ENCODE measurements at regions not wholly inside any gene's neighbourhood (a gene's known extent, or its start where the extent isn't known, plus 50 kb on each side); places are given as distances from the start of the nearest gene placed in this dataset.
"Not testable (repeated sequence)": the region's sequence is repeated elsewhere in the genome, so short reads cannot be mapped to it uniquely, and the experiment has no call there.

- H3K36me3 Mint-ChIP-seq (ENCODE audit: low read depth) = no peaks in the 10 kb centered on the region
- H3K4me1 Mint-ChIP-seq (ENCODE audit: low read depth) = no peaks in the 10 kb centered on the region
- H3K27me3 Mint-ChIP-seq (ENCODE audit: low read depth) = no peaks in the 10 kb centered on the region
- H3K9me3 Mint-ChIP-seq = peaks cover 3% of the 10 kb centered on the region
- H3K27ac Mint-ChIP-seq = no peak overlapping the region
- H3K4me3 Mint-ChIP-seq = no peak overlapping the region
Observed at GRCh38 chr2:228447266-228447915, 265.9 kb upstream of the SPHKAP start.

GRCh38 chr2:228446734-228447133, 265.2 kb upstream of the SPHKAP start:
- Mint-ChIP-seq H3K27ac (no peak overlapping the region), H3K36me3 (ENCODE audit: low read depth) (no peaks in the 10 kb centered on the region), H3K27me3 (ENCODE audit: low read depth) (no peaks in the 10 kb centered on the region), H3K4me3 (no peak overlapping the region), H3K4me1 (ENCODE audit: low read depth) (no peaks in the 10 kb centered on the region), H3K9me3 (peaks cover 3% of the 10 kb centered on the region)

GRCh38 chr2:228444161-228444560, 262.7 kb upstream of the SPHKAP start:
- no peaks in the 10 kb centered on the region for H3K4me1 Mint-ChIP-seq (ENCODE audit: low read depth)
- no peaks in the 10 kb centered on the region for H3K36me3 Mint-ChIP-seq (ENCODE audit: low read depth)
- H3K4me3 Mint-ChIP-seq = no peak overlapping the region
- no peaks in the 10 kb centered on the region for H3K27me3 Mint-ChIP-seq (ENCODE audit: low read depth)
- H3K27ac Mint-ChIP-seq = no peak overlapping the region
- peaks cover 5% of the 10 kb centered on the region for H3K9me3 Mint-ChIP-seq

GRCh38 chr2:228433721-228434120, 252.2 kb upstream of the SPHKAP start:
- no peaks in the 10 kb centered on the region for H3K27me3 Mint-ChIP-seq (ENCODE audit: low read depth)
- no peak overlapping the region for H3K27ac Mint-ChIP-seq
- no peaks in the 10 kb centered on the region for H3K4me1 Mint-ChIP-seq (ENCODE audit: low read depth)
- no peaks in the 10 kb centered on the region for H3K36me3 Mint-ChIP-seq (ENCODE audit: low read depth)
- H3K4me3 Mint-ChIP-seq = no peak overlapping the region
- H3K9me3 Mint-ChIP-seq = peaks cover 17% of the 10 kb centered on the region

GRCh38 chr2:228432116-228432515, 250.6 kb upstream of the SPHKAP start:
- peaks cover 24% of the 10 kb centered on the region for H3K9me3 Mint-ChIP-seq
- no peak overlapping the region for H3K27ac Mint-ChIP-seq
- H3K27me3 Mint-ChIP-seq (ENCODE audit: low read depth) = no peaks in the 10 kb centered on the region
- H3K4me3 Mint-ChIP-seq = no peak overlapping the region
- H3K4me1 Mint-ChIP-seq (ENCODE audit: low read depth) = no peaks in the 10 kb centered on the region
- H3K36me3 Mint-ChIP-seq (ENCODE audit: low read depth) = no peaks in the 10 kb centered on the region

GRCh38 chr2:228430986-228431385, 249.5 kb upstream of the SPHKAP start:
- Mint-ChIP-seq H3K4me1 (ENCODE audit: low read depth) (no peaks in the 10 kb centered on the region), H3K27me3 (ENCODE audit: low read depth) (no peaks in the 10 kb centered on the region), H3K36me3 (ENCODE audit: low read depth) (no peaks in the 10 kb centered on the region), H3K9me3 (peaks cover 25% of the 10 kb centered on the region), H3K27ac (no peak overlapping the region), H3K4me3 (no peak overlapping the region)

- Mint-ChIP-seq H3K4me3 (no peak overlapping the region), H3K9me3 (peaks cover 16% of the 10 kb centered on the region), H3K27ac (no peak overlapping the region), H3K4me1 (ENCODE audit: low read depth) (no peaks in the 10 kb centered on the region), H3K27me3 (ENCODE audit: low read depth) (no peaks in the 10 kb centered on the region), H3K36me3 (ENCODE audit: low read depth) (no peaks in the 10 kb centered on the region)
Observed at GRCh38 chr2:228426502-228427216, 245.2 kb upstream of the SPHKAP start.

GRCh38 chr2:228425411-228426060, 244.0 kb upstream of the SPHKAP start:
- not testable (repeated sequence) for H3K36me3 Mint-ChIP-seq (ENCODE audit: low read depth); H3K4me3 Mint-ChIP-seq; H3K27me3 Mint-ChIP-seq (ENCODE audit: low read depth); H3K4me1 Mint-ChIP-seq (ENCODE audit: low read depth); H3K27ac Mint-ChIP-seq; H3K9me3 Mint-ChIP-seq

- Mint-ChIP-seq H3K36me3 (ENCODE audit: low read depth) (no peaks in the 10 kb centered on the region), H3K4me1 (ENCODE audit: low read depth) (no peaks in the 10 kb centered on the region), H3K4me3 (no peak overlapping the region), H3K9me3 (peaks cover 4% of the 10 kb centered on the region), H3K27me3 (ENCODE audit: low read depth) (no peaks in the 10 kb centered on the region), H3K27ac (no peak overlapping the region)
Observed at GRCh38 chr2:228417956-228418355, 236.5 kb upstream of the SPHKAP start.

- no peak overlapping the region for H3K4me3 Mint-ChIP-seq
- H3K36me3 Mint-ChIP-seq (ENCODE audit: low read depth) = no peaks in the 10 kb centered on the region
- no peaks in the 10 kb centered on the region for H3K4me1 Mint-ChIP-seq (ENCODE audit: low read depth)
- no peak overlapping the region for H3K27ac Mint-ChIP-seq
- no peaks in the 10 kb centered on the region for H3K27me3 Mint-ChIP-seq (ENCODE audit: low read depth)
- H3K9me3 Mint-ChIP-seq = peaks cover 4% of the 10 kb centered on the region
Observed at GRCh38 chr2:228417526-228417925, 236.0 kb upstream of the SPHKAP start.

GRCh38 chr2:228410061-228410460, 228.6 kb upstream of the SPHKAP start:
- H3K4me3 Mint-ChIP-seq = no peak overlapping the region
- H3K9me3 Mint-ChIP-seq = no peaks in the 10 kb centered on the region
- H3K27ac Mint-ChIP-seq = no peak overlapping the region

GRCh38 chr2:228409493-228409892, 228.0 kb upstream of the SPHKAP start:
- no peak overlapping the region for H3K4me3 Mint-ChIP-seq
- no peaks in the 10 kb centered on the region for H3K4me1 Mint-ChIP-seq (ENCODE audit: low read depth)
- H3K9me3 Mint-ChIP-seq = no peaks in the 10 kb centered on the region
- no peaks in the 10 kb centered on the region for H3K36me3 Mint-ChIP-seq (ENCODE audit: low read depth)
- no peak overlapping the region for H3K27ac Mint-ChIP-seq
- H3K27me3 Mint-ChIP-seq (ENCODE audit: low read depth) = no peaks in the 10 kb centered on the region

More at GRCh38 chr2:228410061-228410460, 228.6 kb upstream of the SPHKAP start:
- H3K36me3 Mint-ChIP-seq (ENCODE audit: low read depth) = no peaks in the 10 kb centered on the region
- H3K4me1 Mint-ChIP-seq (ENCODE audit: low read depth) = no peaks in the 10 kb centered on the region
- no peaks in the 10 kb centered on the region for H3K27me3 Mint-ChIP-seq (ENCODE audit: low read depth)

- no peak overlapping the region for H3K4me3 Mint-ChIP-seq
- H3K27me3 Mint-ChIP-seq (ENCODE audit: low read depth) = no peaks in the 10 kb centered on the region
- no peaks in the 10 kb centered on the region for H3K4me1 Mint-ChIP-seq (ENCODE audit: low read depth)
- H3K9me3 Mint-ChIP-seq = no peaks in the 10 kb centered on the region
- no peaks in the 10 kb centered on the region for H3K36me3 Mint-ChIP-seq (ENCODE audit: low read depth)
- H3K27ac Mint-ChIP-seq = no peak overlapping the region
Observed at GRCh38 chr2:228408529-228409227, 227.2 kb upstream of the SPHKAP start.

- H3K4me3 Mint-ChIP-seq = no peak overlapping the region
- H3K36me3 Mint-ChIP-seq (ENCODE audit: low read depth) = no peaks in the 10 kb centered on the region
- H3K27ac Mint-ChIP-seq = no peak overlapping the region
- no peaks in the 10 kb centered on the region for H3K9me3 Mint-ChIP-seq
- H3K4me1 Mint-ChIP-seq (ENCODE audit: low read depth) = no peaks in the 10 kb centered on the region
- H3K27me3 Mint-ChIP-seq (ENCODE audit: low read depth) = no peaks in the 10 kb centered on the region
Observed at GRCh38 chr2:228407821-228408220, 226.3 kb upstream of the SPHKAP start.

Data from T-helper 1 cell treated with Interleukin-12 subunit alpha and Interleukin-12 subunit beta and Interleukin-4 antibody, amounts not matched to agents 30 μg/mL and 1 μg/mL, for 36 hours (primary cell).